Esophagus squamous epithelium (tissue), 5 donors: ENCODE measurements at regions not wholly inside any gene's neighbourhood (a gene's known extent, or its start where the extent isn't known, plus 50 kb on each side); places are given as distances from the start of the nearest gene placed in this dataset.

Experiments used
- DNase-seq: peaks from one replicate; lab custom pipeline; 2025; lab: John Stamatoyannopoulos, UW
- H3K27ac ChIP-seq, 4 donors: fragments of 200-600 bp; sonication (generic); one replicate each; pipeline ENCODE4 v1.5.1; 2016 to 2019; ENCODE audit warnings: mild to moderate bottlenecking in 1 of 4
- H3K27me3 ChIP-seq, 4 donors: fragments of 200-600 bp; sonication (generic); 1 replicate in 3 of 4; 2 replicates in 1 of 4; pipeline versions ENCODE4 v1.5.1 to v1.6.0; 2017 to 2021; ENCODE audit warnings: antibody characterized with exemption in 1 of 4
- H3K36me3 ChIP-seq, 3 donors: fragments of 200-600 bp; sonication (generic); one replicate each; pipeline ENCODE4 v1.5.1; 2016 to 2019
- H3K4me1 ChIP-seq, 3 donors: fragments of 200-600 bp; sonication (generic); one replicate each; pipeline ENCODE4 v1.5.1; 2017 to 2019
- H3K4me3 ChIP-seq, 4 donors: fragments of 200-600 bp; sonication (generic); 1 replicate in 3 of 4; 2 replicates in 1 of 4; pipeline ENCODE4 v1.5.1; 2016 to 2019; ENCODE audit warnings: mild to moderate bottlenecking in 2 of 4, moderate library complexity in 1 of 4
- H3K9me3 ChIP-seq, 3 donors: fragments of 200-600 bp; sonication (generic); one replicate each; pipeline ENCODE4 v1.5.1; 2016 to 2019
- POLR2A ChIP-seq, 4 donors: fragments of 450-650 bp; IDR thresholded peaks; one replicate each; pipeline ENCODE4 v1.6.1; 2017; ENCODE audit warnings: antibody characterized with exemption in 4 of 4, mild to moderate bottlenecking in 4 of 4, moderate library complexity in 3 of 4
- WGBS, 2 donors: methylation state at CpG; one replicate each; pipeline ENCODE4 v1.1.5; 2018; 5-methylcytosine and 5-hydroxymethylcytosine counted together
- intact Hi-C: fragments of 100-400 bp; cut with DNase I; formaldehyde crosslinking; loops from one replicate; pipeline ENCODE4 v1.15.0; 2022
- TF ChIP-seq, protein P1 (sequence below), 6 experiments: fragments of 450-650 bp in 4 of 6; fragments of 200-600 bp in 2 of 6; sonication (generic) in 2 of 6; IDR thresholded peaks; one replicate each; pipeline ENCODE4 v1.5.1; 2016 to 2019; ENCODE audit warnings: antibody characterized with exemption in 6 of 6, mild to moderate bottlenecking in 4 of 6, moderate library complexity in 4 of 6
- donor health status: DM: yes; HTN: yes; CAD: no.

DNA sequence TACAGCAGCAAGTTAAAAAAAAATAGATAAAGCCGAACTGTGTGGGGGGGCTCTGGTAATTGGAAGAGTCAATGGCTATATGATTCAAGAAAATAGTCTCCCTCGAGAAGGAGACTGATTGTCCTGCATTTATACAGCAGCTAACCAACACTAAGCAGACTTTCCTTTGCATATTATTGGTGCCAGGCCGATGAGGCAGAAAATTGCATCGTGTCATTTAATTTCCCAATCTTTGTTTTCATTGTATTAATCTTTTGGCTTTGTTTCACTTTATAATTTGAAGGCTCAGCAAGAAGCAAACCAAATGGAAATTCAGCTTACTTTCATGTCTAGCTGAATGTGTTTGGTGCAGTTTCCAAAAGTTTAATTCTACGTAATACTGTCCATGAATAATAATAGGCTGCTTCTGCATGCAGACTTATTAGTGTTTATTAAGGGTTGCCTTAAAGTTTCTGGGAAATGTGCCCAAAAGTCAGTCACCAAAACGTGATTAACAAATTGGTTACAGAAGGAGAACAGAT is 258.5 kb downstream of the HACE1 start:
- 30 to 35% methylated on average over 6 of the region's 6 CpGs for WGBS, 2 donors
- H3K4me3 ChIP-seq = peak overlapping the region in 1 of 4 donors; percentile 3
- intact Hi-C loops = no loop called here

DNA sequence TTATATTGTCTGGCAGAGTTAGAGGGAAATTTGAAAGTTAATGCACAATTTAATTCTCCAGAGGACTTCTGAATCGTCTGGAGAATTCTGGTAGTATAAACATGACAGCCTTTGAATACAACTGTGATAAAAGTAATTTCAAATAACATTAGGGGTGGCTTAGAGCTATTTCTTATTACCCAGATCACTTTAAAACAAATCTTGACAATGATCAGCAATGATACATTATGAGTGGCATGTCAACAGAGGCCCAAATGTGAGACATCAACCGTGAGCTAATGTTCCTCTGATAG is 259.1 kb downstream of the HACE1 start:
- Histone ChIP-seq H3K4me3 (no peak overlapping the region), H3K36me3 (no peaks in the 10 kb centered on the region), H3K9me3 (no peaks in the 10 kb centered on the region), H3K4me1 (peaks cover 0 to 13% (median 10%) of the 10 kb centered on the region in 3 donors), H3K27ac (no peak overlapping the region), H3K27me3 (no peaks in the 10 kb centered on the region)
- 53 to 61% methylated on average over 2 of the region's 2 CpGs for WGBS, 2 donors
- no peak for DNase-seq
- TF ChIP-seq POLR2A (IDR thresholded peaks at IDR 0.05) = no peak
- TF ChIP-seq, protein P1, sequence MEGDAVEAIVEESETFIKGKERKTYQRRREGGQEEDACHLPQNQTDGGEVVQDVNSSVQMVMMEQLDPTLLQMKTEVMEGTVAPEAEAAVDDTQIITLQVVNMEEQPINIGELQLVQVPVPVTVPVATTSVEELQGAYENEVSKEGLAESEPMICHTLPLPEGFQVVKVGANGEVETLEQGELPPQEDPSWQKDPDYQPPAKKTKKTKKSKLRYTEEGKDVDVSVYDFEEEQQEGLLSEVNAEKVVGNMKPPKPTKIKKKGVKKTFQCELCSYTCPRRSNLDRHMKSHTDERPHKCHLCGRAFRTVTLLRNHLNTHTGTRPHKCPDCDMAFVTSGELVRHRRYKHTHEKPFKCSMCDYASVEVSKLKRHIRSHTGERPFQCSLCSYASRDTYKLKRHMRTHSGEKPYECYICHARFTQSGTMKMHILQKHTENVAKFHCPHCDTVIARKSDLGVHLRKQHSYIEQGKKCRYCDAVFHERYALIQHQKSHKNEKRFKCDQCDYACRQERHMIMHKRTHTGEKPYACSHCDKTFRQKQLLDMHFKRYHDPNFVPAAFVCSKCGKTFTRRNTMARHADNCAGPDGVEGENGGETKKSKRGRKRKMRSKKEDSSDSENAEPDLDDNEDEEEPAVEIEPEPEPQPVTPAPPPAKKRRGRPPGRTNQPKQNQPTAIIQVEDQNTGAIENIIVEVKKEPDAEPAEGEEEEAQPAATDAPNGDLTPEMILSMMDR (IDR thresholded peaks at IDR 0.05) = no peak
- intact Hi-C loops = no loop called here

More for the DNA sequence above, 258.5 kb downstream of the HACE1 start:
- DNase-seq = no peak
- no peak for TF ChIP-seq POLR2A (IDR thresholded peaks at IDR 0.05)
- TF ChIP-seq, protein P1 (IDR thresholded peaks at IDR 0.05) = no peak
- peaks cover 0 to 13% (median 10%) of the 10 kb centered on the region in 3 donors for H3K4me1 ChIP-seq
- H3K36me3 ChIP-seq = no peaks in the 10 kb centered on the region
- H3K27ac ChIP-seq = peak overlapping the region in 1 of 4 donors; percentile 36
- H3K9me3 ChIP-seq = no peaks in the 10 kb centered on the region
- H3K27me3 ChIP-seq = no peaks in the 10 kb centered on the region

DNA sequence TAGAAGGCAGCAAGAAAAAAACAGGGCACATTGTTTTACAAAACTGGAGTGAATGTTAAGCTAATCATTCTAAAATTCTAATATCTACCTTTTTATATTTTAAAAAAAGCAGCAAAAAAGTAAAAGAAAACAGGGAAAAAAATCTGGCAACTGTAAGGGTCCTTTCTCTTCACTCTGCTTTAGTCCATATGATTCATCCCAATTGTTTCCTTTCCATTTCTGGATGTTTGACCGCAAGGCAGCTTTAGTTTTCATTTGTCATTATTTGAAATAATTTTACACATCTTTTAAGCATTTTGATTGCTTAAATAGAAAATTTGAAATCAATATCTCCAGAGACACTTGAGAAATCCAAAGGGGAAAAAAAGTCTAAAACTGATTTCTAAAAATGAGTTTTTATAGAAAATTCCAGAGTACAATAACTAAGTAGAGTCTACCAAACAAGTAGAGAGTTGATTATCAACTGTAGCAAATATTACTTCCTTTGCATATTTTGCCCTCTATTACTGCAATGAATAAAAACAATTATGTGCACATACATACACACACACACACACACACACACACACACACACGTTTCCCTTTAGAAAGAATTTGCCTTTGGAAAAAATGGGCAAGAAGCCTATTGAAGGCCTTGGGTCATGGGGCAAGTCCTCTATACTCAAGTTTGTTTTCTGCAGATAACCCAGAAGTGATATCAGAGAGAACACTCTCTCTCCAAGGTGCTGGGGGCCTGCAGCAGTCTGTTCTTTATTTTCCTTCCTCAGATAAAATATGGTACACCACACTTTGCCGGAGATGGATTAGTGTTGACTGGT is 259.7 kb downstream of the HACE1 start:
- Histone ChIP-seq H3K4me1 (peaks cover 0 to 13% (median 10%) of the 10 kb centered on the region in 3 donors), H3K36me3 (no peaks in the 10 kb centered on the region), H3K27me3 (no peaks in the 10 kb centered on the region), H3K27ac (no peak overlapping the region), H3K9me3 (no peaks in the 10 kb centered on the region), H3K4me3 (no peak overlapping the region)
- intact Hi-C loops = no loop called here
- 65 to 73% methylated on average over 3 of the region's 3 CpGs for WGBS, 2 donors
- TF ChIP-seq, protein P1 (IDR thresholded peaks at IDR 0.05) = no peak
- TF ChIP-seq POLR2A (IDR thresholded peaks at IDR 0.05) = no peak
- no peak for DNase-seq

DNA sequence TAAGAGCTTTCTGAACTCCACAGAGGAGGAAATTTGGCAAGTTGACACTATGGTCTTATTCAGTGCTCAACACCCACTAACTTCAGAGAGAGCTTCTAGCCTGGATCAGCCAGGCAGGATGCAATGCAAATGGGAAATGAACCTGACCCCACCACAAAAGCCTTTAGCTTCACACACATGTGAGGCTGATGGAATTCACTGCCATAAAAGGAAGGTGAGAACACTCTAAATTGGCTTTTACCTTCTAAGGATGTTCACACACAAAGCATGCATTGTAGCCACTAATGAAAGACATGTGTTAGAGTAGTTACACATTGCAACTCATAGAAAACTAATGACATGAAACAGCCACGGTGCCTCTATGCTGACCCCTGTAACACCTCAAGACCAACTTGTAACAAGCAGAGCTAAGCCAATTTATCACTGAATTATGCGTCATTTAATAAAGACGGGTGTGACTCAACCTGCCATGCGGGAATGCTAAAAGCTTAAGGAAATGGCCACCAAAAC is 262.1 kb downstream of the HACE1 start:
- TF ChIP-seq, protein P1 (IDR thresholded peaks at IDR 0.05) = no peak
- no peak for DNase-seq
- no peaks in the 10 kb centered on the region for H3K36me3 ChIP-seq
- H3K4me1 ChIP-seq = peaks cover 0 to 13% (median 10%) of the 10 kb centered on the region in 3 donors
- 45 to 58% methylated on average over 4 of the region's 4 CpGs for WGBS, 2 donors
- no peak overlapping the region for H3K4me3 ChIP-seq
- no peak overlapping the region for H3K27ac ChIP-seq
- H3K27me3 ChIP-seq = no peaks in the 10 kb centered on the region
- intact Hi-C loops = no loop called here
- no peaks in the 10 kb centered on the region for H3K9me3 ChIP-seq

DNA sequence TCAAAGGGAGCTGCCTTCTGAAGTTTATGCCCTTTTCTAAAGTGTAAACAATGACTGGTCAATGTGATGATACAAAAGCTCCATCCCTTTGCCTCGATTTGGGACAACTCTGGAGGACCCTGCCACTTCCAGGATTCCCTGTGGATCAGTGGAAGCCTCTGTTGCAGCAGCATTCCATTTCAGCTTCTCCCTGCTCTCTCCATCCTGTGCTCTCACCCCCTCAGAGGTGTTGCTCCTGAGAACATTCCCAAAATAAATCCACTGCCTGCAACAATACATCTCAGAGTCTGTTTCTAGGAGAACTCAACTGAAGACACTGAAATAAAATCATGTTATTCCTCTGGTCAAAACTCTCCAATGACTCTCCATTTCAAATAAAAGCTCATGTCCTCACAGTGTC is 263.6 kb downstream of the HACE1 start:
- H3K9me3 ChIP-seq = no peaks in the 10 kb centered on the region
- WGBS, 2 donors = 22 to 57% methylated on average over 1 of the region's 1 CpG
- no peaks in the 10 kb centered on the region for H3K36me3 ChIP-seq
- intact Hi-C loops = no loop called here
- H3K4me1 ChIP-seq = peaks cover 0 to 5% (median 4%) of the 10 kb centered on the region in 3 donors
- no peak overlapping the region for H3K4me3 ChIP-seq
- H3K27me3 ChIP-seq = no peaks in the 10 kb centered on the region
- TF ChIP-seq POLR2A (IDR thresholded peaks at IDR 0.05) = no peak
- TF ChIP-seq, protein P1 (IDR thresholded peaks at IDR 0.05) = no peak
- DNase-seq = no peak
- no peak overlapping the region for H3K27ac ChIP-seq
